Lower leg skin (tissue), 3 donors: ENCODE measurements at regions not wholly inside any gene's neighbourhood (a gene's known extent, or its start where the extent isn't known, plus 50 kb on each side); places are given as distances from the start of the nearest gene placed in this dataset.

Experiments
- CTCF ChIP-seq, 3 donors: fragments of 450-650 bp; IDR thresholded peaks; one replicate each; pipeline ENCODE4 v1.5.1; 2016; ENCODE audit warnings: antibody characterized with exemption in 3 of 3, mild to moderate bottlenecking in 3 of 3, moderate library complexity in 2 of 3
- POLR2A ChIP-seq, 2 donors: fragments of 450-650 bp; IDR thresholded peaks; one replicate each; pipeline ENCODE4 v1.6.1; 2016 to 2017; ENCODE audit warnings: antibody characterized with exemption in 2 of 2, mild to moderate bottlenecking in 1 of 2, moderate library complexity in 1 of 2

DNA sequence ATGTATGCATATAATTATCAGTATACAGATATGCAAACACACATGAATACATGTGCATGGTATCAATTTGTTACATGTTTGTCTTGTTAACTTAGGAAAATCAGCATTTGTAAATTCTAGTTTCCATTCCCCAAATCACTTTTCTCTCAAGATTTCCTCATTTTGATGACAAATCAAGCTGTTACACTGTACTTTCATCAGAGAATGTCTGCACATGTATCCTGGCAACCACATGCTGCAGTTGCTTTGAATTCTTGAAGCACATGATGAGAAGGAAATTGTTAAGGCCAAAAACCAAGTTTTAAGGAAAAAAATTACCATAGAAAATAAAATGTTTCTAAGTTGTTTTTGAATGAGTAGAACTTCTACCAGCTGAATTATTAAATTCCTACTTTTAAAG, 1834.5 kb downstream of the EFNA5 start:
- TF ChIP-seq POLR2A (IDR thresholded peaks at IDR 0.05): no peak
- TF ChIP-seq CTCF (IDR thresholded peaks at IDR 0.05): no peak
